Tibial nerve (tissue), 4 donors: ENCODE measurements at regions not wholly inside any gene's neighbourhood (a gene's known extent, or its start where the extent isn't known, plus 50 kb on each side); places are given as distances from the start of the nearest gene placed in this dataset.
"Not testable (repeated sequence)": the region's sequence is repeated elsewhere in the genome, so short reads cannot be mapped to it uniquely, and the experiment has no call there.

Experiments
- DNase-seq, 2 donors: peaks; one replicate each; pipeline ENCODE4 v3.0.0-alpha.2; 2019; ENCODE audit warnings: low spot score in 2 of 2
- H3K27ac ChIP-seq, 4 donors: fragments of 200-600 bp; sonication (generic) in 3 of 4; one replicate each; pipeline ENCODE4 v1.5.1; 2017 to 2019; ENCODE audit warnings: mild to moderate bottlenecking in 1 of 4
- H3K27me3 ChIP-seq, 2 donors: fragments of 200-600 bp; sonication (generic) in 1 of 2; one replicate each; pipeline versions ENCODE4 v1.5.1 to v1.6.0; 2017 to 2019
- H3K36me3 ChIP-seq, 3 donors: fragments of 200-600 bp; sonication (generic); one replicate each; pipeline ENCODE4 v1.5.1; 2018 to 2019
- H3K4me1 ChIP-seq, 4 donors: fragments of 200-600 bp; sonication (generic) in 3 of 4; one replicate each; pipeline ENCODE4 v1.5.1; 2017 to 2019
- H3K4me3 ChIP-seq, 4 donors: fragments of 200-600 bp; sonication (generic) in 3 of 4; one replicate each; pipeline ENCODE4 v1.5.1; 2017 to 2019; ENCODE audit warnings: mild to moderate bottlenecking in 1 of 4, moderate library complexity in 1 of 4
- H3K9me3 ChIP-seq, 4 donors: fragments of 200-600 bp; sonication (generic) in 3 of 4; one replicate each; pipeline ENCODE4 v1.5.1; 2017 to 2019
- EP300 ChIP-seq, 2 donors: sonication (generic); formaldehyde crosslinking; IDR thresholded peaks; one replicate each; pipeline ENCODE4 v1.6.1; 2017; ENCODE audit warnings: antibody characterized with exemption in 2 of 2, mild to moderate bottlenecking in 1 of 2
- POLR2A ChIP-seq, 2 donors: fragments of 450-650 bp; IDR thresholded peaks; one replicate each; pipeline ENCODE4 v1.6.1; 2017; ENCODE audit warnings: antibody characterized with exemption in 2 of 2, mild to moderate bottlenecking in 2 of 2, moderate library complexity in 2 of 2
- WGBS, 2 donors: methylation state at CpG; one replicate each; pipeline ENCODE4 v1.1.5; 2018; 5-methylcytosine and 5-hydroxymethylcytosine counted together
- TF ChIP-seq, protein P1 (sequence below), 5 experiments: fragments of 200-600 bp in 3 of 5; fragments of 450-650 bp in 2 of 5; sonication (generic) in 3 of 5; IDR thresholded peaks; one replicate each; pipeline ENCODE4 v1.5.1; 2016 to 2019; ENCODE audit warnings: antibody characterized with exemption in 5 of 5, mild to moderate bottlenecking in 3 of 5, moderate library complexity in 2 of 5

DNA sequence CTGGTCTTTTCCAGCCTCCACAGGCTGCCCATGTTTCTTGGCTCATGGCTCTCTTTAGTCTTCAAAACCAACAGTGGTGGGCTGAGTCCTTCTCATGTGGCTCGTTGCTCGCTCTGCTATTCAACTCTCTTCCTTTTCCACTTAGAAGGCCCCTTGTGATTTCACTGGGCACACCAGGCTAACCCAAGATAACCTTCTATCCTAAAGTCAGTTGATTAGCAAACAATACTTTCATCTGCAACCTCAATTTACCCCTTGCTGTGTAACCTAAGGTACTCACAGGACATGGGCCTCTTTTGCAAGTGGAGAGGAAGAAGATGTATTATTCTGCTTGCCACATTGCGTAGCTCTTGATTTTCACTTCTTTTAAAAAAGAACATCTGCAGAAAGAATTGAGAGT is 79.6 kb downstream of the UTRN start:
- Histone ChIP-seq H3K9me3 (no peaks in the 10 kb centered on the region), H3K27ac (peak overlapping the region in 2 of 4 donors; percentile 68 to 79), H3K4me1 (peaks cover 0 to 80% (median 23%) of the 10 kb centered on the region in 4 donors), H3K36me3 (no peaks in the 10 kb centered on the region), H3K4me3 (no peak overlapping the region), H3K27me3 (no peaks in the 10 kb centered on the region)
- TF ChIP-seq, protein P1, sequence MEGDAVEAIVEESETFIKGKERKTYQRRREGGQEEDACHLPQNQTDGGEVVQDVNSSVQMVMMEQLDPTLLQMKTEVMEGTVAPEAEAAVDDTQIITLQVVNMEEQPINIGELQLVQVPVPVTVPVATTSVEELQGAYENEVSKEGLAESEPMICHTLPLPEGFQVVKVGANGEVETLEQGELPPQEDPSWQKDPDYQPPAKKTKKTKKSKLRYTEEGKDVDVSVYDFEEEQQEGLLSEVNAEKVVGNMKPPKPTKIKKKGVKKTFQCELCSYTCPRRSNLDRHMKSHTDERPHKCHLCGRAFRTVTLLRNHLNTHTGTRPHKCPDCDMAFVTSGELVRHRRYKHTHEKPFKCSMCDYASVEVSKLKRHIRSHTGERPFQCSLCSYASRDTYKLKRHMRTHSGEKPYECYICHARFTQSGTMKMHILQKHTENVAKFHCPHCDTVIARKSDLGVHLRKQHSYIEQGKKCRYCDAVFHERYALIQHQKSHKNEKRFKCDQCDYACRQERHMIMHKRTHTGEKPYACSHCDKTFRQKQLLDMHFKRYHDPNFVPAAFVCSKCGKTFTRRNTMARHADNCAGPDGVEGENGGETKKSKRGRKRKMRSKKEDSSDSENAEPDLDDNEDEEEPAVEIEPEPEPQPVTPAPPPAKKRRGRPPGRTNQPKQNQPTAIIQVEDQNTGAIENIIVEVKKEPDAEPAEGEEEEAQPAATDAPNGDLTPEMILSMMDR (IDR thresholded peaks at IDR 0.05) = no peak
- no peak for TF ChIP-seq POLR2A (IDR thresholded peaks at IDR 0.05)
- no peak for TF ChIP-seq EP300 (IDR thresholded peaks at IDR 0.05)
- WGBS, 2 donors = 65 to 66% methylated on average over 3 of the region's 3 CpGs
- DNase-seq = no peak

DNA sequence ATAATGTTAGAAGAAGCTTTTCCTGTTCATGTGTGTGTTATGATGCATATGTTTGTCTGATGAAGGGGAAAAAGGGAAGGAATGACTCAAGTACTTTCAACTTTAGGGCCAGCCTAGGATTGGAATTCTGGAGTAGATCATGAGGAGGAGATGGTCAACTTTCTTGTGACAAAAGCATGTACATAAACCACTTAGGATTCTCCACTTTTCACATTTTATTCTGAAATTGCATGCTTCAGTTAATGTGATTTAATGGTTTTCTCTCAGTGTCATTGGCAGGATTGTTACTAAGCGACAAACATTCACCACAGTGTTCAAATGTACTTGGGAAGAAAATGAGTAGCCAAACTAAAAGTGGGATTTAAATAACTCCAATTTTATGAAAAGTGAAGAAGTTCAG is 80.1 kb downstream of the UTRN start:
- DNase-seq = no peak
- no peak overlapping the region for H3K4me3 ChIP-seq
- H3K27me3 ChIP-seq = no peaks in the 10 kb centered on the region
- TF ChIP-seq, protein P1 (IDR thresholded peaks at IDR 0.05) = no peak
- 79 to 93% methylated on average over 1 of the region's 1 CpG for WGBS, 2 donors
- no peaks in the 10 kb centered on the region for H3K36me3 ChIP-seq
- peaks cover 0 to 80% (median 23%) of the 10 kb centered on the region in 4 donors for H3K4me1 ChIP-seq
- H3K27ac ChIP-seq = peak overlapping the region in 1 of 4 donors; percentile 79
- no peaks in the 10 kb centered on the region for H3K9me3 ChIP-seq

DNA sequence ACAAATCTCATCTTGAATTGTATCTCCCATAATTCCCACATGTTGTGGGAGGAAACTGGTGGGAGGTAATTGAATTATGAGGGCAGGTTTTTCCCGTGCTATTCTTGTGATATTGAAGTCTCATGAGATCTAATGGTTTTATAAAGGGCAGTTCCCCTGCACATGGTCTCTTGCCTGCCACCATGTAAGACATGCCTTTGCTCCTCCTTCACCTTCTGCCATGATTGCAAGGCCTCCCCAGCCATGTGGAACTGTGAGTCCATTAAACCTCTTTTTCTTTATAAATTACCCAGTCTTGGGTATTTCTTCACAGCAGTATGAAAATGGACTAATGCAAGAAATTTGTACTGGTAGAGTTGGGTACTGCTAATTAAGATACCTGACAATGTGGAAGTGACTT is 84.6 kb downstream of the UTRN start:
- 28 to 53% methylated on average over 1 of the region's 1 CpG for WGBS, 2 donors
- peaks cover 0 to 74% (median 22%) of the 10 kb centered on the region in 4 donors for H3K4me1 ChIP-seq
- not testable (repeated sequence) for DNase-seq, H3K9me3 ChIP-seq, H3K27me3 ChIP-seq, H3K4me3 ChIP-seq, H3K36me3 ChIP-seq
- peak overlapping the region in 1 of 4 donors; percentile 13 for H3K27ac ChIP-seq

DNA sequence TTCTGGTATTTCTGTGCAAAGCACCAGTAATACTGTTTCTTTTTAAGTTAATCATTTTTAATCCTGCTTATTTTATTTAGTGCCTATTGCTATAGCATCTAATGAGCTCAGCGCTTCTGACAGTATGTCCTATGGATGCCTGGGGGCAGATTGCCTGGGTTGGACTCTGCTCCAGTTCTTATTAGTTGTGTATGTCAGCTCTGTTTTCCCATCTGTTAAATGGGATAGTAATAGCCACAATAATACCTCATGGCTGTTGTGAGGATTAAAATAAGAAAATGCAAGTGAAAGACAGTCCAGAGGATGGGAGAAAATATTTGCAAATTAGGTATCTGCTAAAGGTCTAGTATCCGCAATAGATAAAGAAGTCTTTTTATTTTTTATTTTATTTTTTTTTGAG is 87.0 kb downstream of the UTRN start:
- no peaks in the 10 kb centered on the region for H3K9me3 ChIP-seq
- peaks cover 0 to 72% (median 18%) of the 10 kb centered on the region in 4 donors for H3K4me1 ChIP-seq
- no peak overlapping the region for H3K4me3 ChIP-seq
- no peaks in the 10 kb centered on the region for H3K36me3 ChIP-seq
- no peaks in the 10 kb centered on the region for H3K27me3 ChIP-seq
- 80 to 91% methylated on average over 2 of the region's 2 CpGs for WGBS, 2 donors
- no peak for DNase-seq
- peak overlapping the region in 2 of 4 donors; percentile 34 to 46 for H3K27ac ChIP-seq
- TF ChIP-seq EP300 (IDR thresholded peaks at IDR 0.05) (no peak), POLR2A (IDR thresholded peaks at IDR 0.05) (no peak)

DNA sequence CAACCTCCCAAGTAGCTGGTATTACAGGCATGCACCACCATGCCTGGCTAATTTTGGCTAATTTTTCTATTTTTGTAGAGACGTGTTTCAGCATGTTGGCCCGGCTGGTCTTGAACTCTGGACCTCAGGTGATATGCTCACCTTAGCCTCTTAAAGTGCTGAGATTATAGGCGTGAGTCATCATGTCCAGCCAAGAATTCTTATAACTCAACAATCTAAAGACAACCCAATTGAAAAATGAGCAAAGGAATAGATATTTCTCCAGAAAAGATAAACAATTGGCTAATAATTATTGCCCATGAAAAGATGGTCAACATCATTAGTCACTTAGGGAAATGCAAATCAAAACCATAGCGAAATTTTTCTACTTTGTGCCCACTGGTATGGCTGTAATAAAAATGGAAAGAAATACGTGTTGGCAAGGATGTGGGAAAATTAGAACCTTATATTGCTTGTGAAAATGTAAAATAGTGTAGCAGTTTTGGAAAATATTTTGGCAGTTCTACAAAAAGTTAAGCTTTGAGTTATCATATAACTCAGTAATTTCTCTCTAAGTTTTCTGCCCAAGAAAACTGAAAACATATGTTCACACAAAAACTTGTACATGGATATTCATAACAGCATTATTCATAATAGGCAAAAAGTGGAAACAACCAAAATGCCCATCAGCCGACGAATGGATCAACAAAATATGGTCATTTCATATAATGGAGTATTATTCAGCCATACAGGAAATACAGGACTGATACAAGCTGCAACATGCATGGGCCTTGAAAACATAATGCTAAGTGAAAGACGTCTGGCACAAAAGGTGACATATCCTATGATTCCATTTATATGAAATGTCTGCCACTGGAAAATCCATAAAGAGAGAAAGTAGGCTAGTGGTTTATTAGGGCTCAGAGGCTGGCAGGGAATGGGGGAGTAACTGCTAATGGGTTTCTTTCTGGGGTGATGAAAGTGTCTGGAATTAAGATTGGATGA is 87.8 kb downstream of the UTRN start:
- no peak for DNase-seq
- Histone ChIP-seq H3K4me1 (peaks cover 0 to 74% (median 22%) of the 10 kb centered on the region in 4 donors), H3K36me3 (no peaks in the 10 kb centered on the region), H3K9me3 (no peaks in the 10 kb centered on the region), H3K27me3 (no peaks in the 10 kb centered on the region), H3K4me3 (no peak overlapping the region), H3K27ac (peak overlapping the region in 1 of 4 donors; percentile 50)
- 71 to 74% methylated on average over 8 of the region's 8 CpGs for WGBS, 2 donors
- TF ChIP-seq POLR2A (IDR thresholded peaks at IDR 0.05) (no peak), EP300 (IDR thresholded peaks at IDR 0.05) (no peak)
- TF ChIP-seq, protein P1 (IDR thresholded peaks at IDR 0.05) = no peak

DNA sequence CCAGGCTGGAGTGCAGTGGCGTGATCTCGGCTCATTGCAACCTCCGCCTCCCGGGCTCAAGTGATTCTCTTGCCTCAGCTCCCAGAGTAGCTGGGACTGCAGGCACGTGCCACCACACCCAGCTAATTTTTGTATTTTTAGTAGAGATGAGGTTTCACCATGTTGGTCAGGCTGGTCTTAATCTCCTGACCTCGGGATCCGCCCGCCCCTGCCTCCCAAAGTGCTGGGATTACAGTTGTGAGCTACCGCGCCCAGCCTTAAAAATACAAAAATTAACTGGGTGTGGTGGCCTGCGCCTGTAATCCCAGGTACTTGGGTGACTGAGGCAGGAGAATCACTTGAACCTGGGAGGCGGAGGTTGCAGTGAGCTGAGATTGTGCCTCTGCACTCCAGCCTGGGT is 89.4 kb downstream of the UTRN start:
- not testable (repeated sequence) for H3K36me3 ChIP-seq, H3K9me3 ChIP-seq, H3K27me3 ChIP-seq, DNase-seq, H3K4me3 ChIP-seq
- Histone ChIP-seq H3K27ac (peak overlapping the region in 1 of 4 donors; percentile 85), H3K4me1 (peaks cover 0 to 90% (median 33%) of the 10 kb centered on the region in 4 donors)
- WGBS, 2 donors = 96% methylated on average over 12 of the region's 12 CpGs
